Psoas muscle (tissue), 7 donors: ENCODE measurements at regions not wholly inside any gene's neighbourhood (a gene's known extent, or its start where the extent isn't known, plus 50 kb on each side); places are given as distances from the start of the nearest gene placed in this dataset.

Experiments used
- ATAC-seq, 4 donors: fragments of 200-7000 bp; cut with Tn5 transposase; one replicate each; pipeline ENCODE4 v1.9.1; 2020; ENCODE audit warnings: moderate library complexity in 3 of 4, mild to moderate bottlenecking in 2 of 4
- DNase-seq, 2 donors: peaks; one replicate each; pipeline ENCODE4 v3.0.0-alpha.2; 2020
- H3K27ac ChIP-seq: fragments of 200-600 bp; one replicate; pipeline ENCODE4 v1.8.0; 2022
- H3K27me3 ChIP-seq, 3 donors: fragments of 200-600 bp in 1 of 3; one replicate each; pipeline versions ENCODE4 v1.6.1 to v1.8.0; 2013 to 2022; ENCODE audit warnings: low read length in 2 of 3, mild to moderate bottlenecking in 2 of 3, moderate library complexity in 1 of 3; ENCODE audit not compliant: insufficient read depth in 3 of 3
- H3K36me3 ChIP-seq, 2 donors: fragments of 200-600 bp in 1 of 2; one replicate each; pipeline versions ENCODE4 v1.6.1 to v1.8.0; 2013 to 2022; ENCODE audit warnings: low read depth in 1 of 2, mild to moderate bottlenecking in 1 of 2, moderate library complexity in 1 of 2; ENCODE audit not compliant: insufficient read depth in 1 of 2
- H3K4me1 ChIP-seq: fragments of 200-600 bp; one replicate; pipeline ENCODE4 v1.8.0; 2022
- H3K4me3 ChIP-seq: fragments of 200-600 bp; one replicate; pipeline ENCODE4 v1.8.0; 2022; ENCODE audit warnings: mild to moderate bottlenecking
- H3K9me3 ChIP-seq: fragments of 200-600 bp; one replicate; pipeline ENCODE4 v1.8.0; 2022
- CTCF ChIP-seq: fragments of 200-600 bp; IDR thresholded peaks from one replicate; pipeline ENCODE4 v1.8.0; 2022; ENCODE audit warnings: antibody characterized with exemption
- WGBS, 3 donors: extraction: QIAGEN DNeasy Blood & Tissue Kit; methylation state at CpG; one replicate each; pipeline versions ENCODE4 v1.1.6 to v1.1.7; 2013; 5-methylcytosine and 5-hydroxymethylcytosine counted together
- intact Hi-C, 2 donors: fragments of 100-400 bp; cut with DNase I; formaldehyde crosslinking; loops; one replicate each; pipeline versions ENCODE4 v1.11.0 to v1.14.2; 2022
- donor health status: healthy with polysubstance abuse.
- donor health status: DM: no; HTN: no; CAD: no; lungs with moderate emphysema.
- donor health status: Bipolar disorder and iron deficiency.
- donor health status: healthy.
- donor health status: DM: yes; HTN: yes; CAD: no.
- donor health status: DM: no; HTN: no; CAD: no.
- donor health status: DM: yes; HTN: yes; CAD: no.

- no peak for DNase-seq
- WGBS, 3 donors, result 47 to 56% (median 50%) methylated on average over 7 of the region's 7 CpGs
- intact Hi-C loops, result no loop called here
- TF ChIP-seq CTCF, result no peak
- ATAC-seq, result peak in 1 of 4 donors; percentile 50
- H3K4me1 ChIP-seq, result no peaks in the 10 kb centered on the region
- H3K27me3 ChIP-seq, result peaks cover 0 to 2% (median 0%) of the 10 kb centered on the region in 3 donors
- H3K27ac ChIP-seq, result no peak overlapping the region
- no peaks in the 10 kb centered on the region for H3K9me3 ChIP-seq
- no peaks in the 10 kb centered on the region for H3K36me3 ChIP-seq
- H3K4me3 ChIP-seq, result no peak overlapping the region
Observed at GRCh38 chr5:8057769-8058168, 188.8 kb downstream of the MTRR start.

GRCh38 chr5:8058616-8059190 is 189.8 kb downstream of the MTRR start:
- Histone ChIP-seq H3K9me3 (no peaks in the 10 kb centered on the region), H3K4me3 (no peak overlapping the region), H3K4me1 (no peaks in the 10 kb centered on the region), H3K36me3 (no peaks in the 10 kb centered on the region), H3K27me3 (peaks cover 0 to 2% (median 0%) of the 10 kb centered on the region in 3 donors), H3K27ac (no peak overlapping the region)
- TF ChIP-seq CTCF, result no peak
- 52 to 58% (median 52%) methylated on average over 16 of the region's 16 CpGs for WGBS, 3 donors
- ATAC-seq (no peak), DNase-seq (no peak)
- intact Hi-C loops, result no loop called here

GRCh38 chr5:8059337-8059736 is 190.4 kb downstream of the MTRR start:
- H3K9me3 ChIP-seq, result no peaks in the 10 kb centered on the region
- no peaks in the 10 kb centered on the region for H3K4me1 ChIP-seq
- no peak overlapping the region for H3K27ac ChIP-seq
- H3K27me3 ChIP-seq, result peaks cover 0 to 2% (median 0%) of the 10 kb centered on the region in 3 donors
- no peak for ATAC-seq
- WGBS, 3 donors, result 45 to 50% (median 50%) methylated on average over 4 of the region's 4 CpGs
- no peak overlapping the region for H3K4me3 ChIP-seq
- TF ChIP-seq CTCF, result no peak
- H3K36me3 ChIP-seq, result no peaks in the 10 kb centered on the region
- intact Hi-C loops, result no loop called here
- DNase-seq, result no peak

GRCh38 chr5:8060235-8060952 is 191.4 kb downstream of the MTRR start:
- DNase-seq (no peak), ATAC-seq (no peak)
- intact Hi-C loops, result no loop called here
- H3K9me3 ChIP-seq, result no peaks in the 10 kb centered on the region
- H3K4me1 ChIP-seq, result no peaks in the 10 kb centered on the region
- 60 to 63% (median 61%) methylated on average over 11 of the region's 11 CpGs for WGBS, 3 donors
- TF ChIP-seq CTCF, result no peak
- no peak overlapping the region for H3K27ac ChIP-seq
- H3K4me3 ChIP-seq, result no peak overlapping the region
- H3K36me3 ChIP-seq, result no peaks in the 10 kb centered on the region
- H3K27me3 ChIP-seq, result peaks cover 0 to 2% (median 0%) of the 10 kb centered on the region in 3 donors
